ENCODE measurements at regions not wholly inside any gene's neighbourhood (a gene's known extent, or its start where the extent isn't known, plus 50 kb on each side); places are given as distances from the start of the nearest gene placed in this dataset.

DNA sequence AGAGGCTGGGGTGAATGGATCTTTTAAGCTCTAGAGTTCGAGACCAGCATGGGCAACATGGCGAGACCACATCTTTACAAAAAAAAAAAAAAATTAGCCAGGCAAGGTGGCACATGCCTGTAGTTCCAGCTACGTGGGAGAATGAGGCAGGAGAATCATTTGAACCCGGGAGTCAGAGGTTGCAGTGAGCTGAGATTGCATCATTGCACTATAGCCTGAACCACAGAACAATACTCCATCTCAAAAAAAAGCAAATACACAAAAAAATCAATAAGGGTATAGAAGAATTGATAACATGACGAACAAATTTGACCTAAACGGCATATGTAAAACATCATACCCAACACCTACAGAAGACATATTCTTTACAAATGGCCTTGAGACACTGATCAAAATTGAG lies 668.4 kb downstream of the MECOM start:
- Mint-ChIP-seq H3K27me3 (ENCODE audit: insufficient read depth, unreplicated experiment) (no peaks in the 10 kb centered on the region), H3K27ac (ENCODE audit: low read depth, unreplicated experiment) (no peak overlapping the region), H3K9me3 (ENCODE audit: unreplicated experiment) (no peaks in the 10 kb centered on the region), H3K4me1 (ENCODE audit: insufficient read depth, unreplicated experiment) (peaks cover 5% of the 10 kb centered on the region), H3K36me3 (ENCODE audit: insufficient read depth, unreplicated experiment) (no peaks in the 10 kb centered on the region), H3K4me3 (ENCODE audit: unreplicated experiment) (no peak overlapping the region)
- ChIA-PET CTCF (interaction anchor here (0.6 to 1.0 kb wide), 2 partner anchors 12 to 217 kb away, joined by 3 to 5 read pairs; no protein-coding TSS in a partner anchor), POLR2A (no interaction called here)
- BruUV-seq (replicated peaks): no TSS peak
- TF ChIP-seq, protein P1, sequence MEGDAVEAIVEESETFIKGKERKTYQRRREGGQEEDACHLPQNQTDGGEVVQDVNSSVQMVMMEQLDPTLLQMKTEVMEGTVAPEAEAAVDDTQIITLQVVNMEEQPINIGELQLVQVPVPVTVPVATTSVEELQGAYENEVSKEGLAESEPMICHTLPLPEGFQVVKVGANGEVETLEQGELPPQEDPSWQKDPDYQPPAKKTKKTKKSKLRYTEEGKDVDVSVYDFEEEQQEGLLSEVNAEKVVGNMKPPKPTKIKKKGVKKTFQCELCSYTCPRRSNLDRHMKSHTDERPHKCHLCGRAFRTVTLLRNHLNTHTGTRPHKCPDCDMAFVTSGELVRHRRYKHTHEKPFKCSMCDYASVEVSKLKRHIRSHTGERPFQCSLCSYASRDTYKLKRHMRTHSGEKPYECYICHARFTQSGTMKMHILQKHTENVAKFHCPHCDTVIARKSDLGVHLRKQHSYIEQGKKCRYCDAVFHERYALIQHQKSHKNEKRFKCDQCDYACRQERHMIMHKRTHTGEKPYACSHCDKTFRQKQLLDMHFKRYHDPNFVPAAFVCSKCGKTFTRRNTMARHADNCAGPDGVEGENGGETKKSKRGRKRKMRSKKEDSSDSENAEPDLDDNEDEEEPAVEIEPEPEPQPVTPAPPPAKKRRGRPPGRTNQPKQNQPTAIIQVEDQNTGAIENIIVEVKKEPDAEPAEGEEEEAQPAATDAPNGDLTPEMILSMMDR (IDR thresholded peaks at IDR 0.05; ENCODE audit: unreplicated experiment): no peak
- DNase-seq (ENCODE audit: unreplicated experiment): no peak
- intact Hi-C loops (cut with micrococcal nuclease): no loop called here

DNA sequence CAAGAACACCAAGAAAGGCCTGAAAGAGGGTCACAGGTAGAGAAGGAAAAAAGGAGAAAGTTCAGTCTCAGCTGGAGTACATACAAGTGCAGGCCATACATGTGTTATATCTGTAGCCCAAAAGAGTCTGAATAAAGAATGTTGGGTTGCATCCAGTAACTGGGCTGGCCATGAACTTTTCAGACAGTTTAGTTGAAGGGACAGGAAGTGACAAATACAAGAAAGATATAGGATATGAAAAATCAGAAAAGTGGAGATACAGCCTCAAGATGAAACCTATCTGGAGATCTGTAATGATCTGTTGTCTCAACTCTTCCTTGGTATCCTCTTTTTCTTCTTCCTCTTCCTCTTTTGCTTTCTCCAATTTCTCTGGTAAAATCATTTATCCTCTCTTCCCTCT lies 671.7 kb downstream of the MECOM start:
- no peaks in the 10 kb centered on the region for H3K36me3 Mint-ChIP-seq (ENCODE audit: insufficient read depth, unreplicated experiment)
- DNase-seq (ENCODE audit: unreplicated experiment): no peak
- ChIA-PET CTCF (no interaction called here), POLR2A (no interaction called here)
- intact Hi-C loops (cut with micrococcal nuclease): no loop called here
- no TSS peak for BruUV-seq (replicated peaks)
- H3K9me3 Mint-ChIP-seq (ENCODE audit: unreplicated experiment): no peaks in the 10 kb centered on the region
- TF ChIP-seq, protein P1 (IDR thresholded peaks at IDR 0.05; ENCODE audit: unreplicated experiment): no peak
- H3K4me1 Mint-ChIP-seq (ENCODE audit: insufficient read depth, unreplicated experiment): peaks cover 11% of the 10 kb centered on the region
- H3K27me3 Mint-ChIP-seq (ENCODE audit: insufficient read depth, unreplicated experiment): no peaks in the 10 kb centered on the region
- no peak overlapping the region for H3K4me3 Mint-ChIP-seq (ENCODE audit: unreplicated experiment)
- no peak overlapping the region for H3K27ac Mint-ChIP-seq (ENCODE audit: low read depth, unreplicated experiment)

DNA sequence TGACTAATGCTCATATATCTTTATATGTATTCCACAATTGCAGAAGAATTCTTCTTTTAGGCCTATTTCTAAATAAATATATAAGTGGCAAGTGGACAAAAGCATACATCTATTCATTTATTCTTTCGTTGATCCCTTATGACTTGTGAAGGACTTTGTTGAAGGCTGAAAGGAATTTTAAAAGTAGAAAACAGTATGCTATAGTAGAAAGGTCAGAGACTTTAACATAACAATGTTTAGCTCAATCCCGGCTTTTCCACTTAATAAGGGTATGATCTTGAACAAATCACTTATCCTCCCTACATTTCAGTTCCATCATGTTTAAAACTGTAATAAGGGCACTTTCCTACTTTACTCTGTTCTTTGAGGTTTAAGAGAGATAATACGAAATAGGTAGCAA lies 672.9 kb downstream of the MECOM start:
- H3K4me1 Mint-ChIP-seq (ENCODE audit: insufficient read depth, unreplicated experiment): peaks cover 11% of the 10 kb centered on the region
- no peaks in the 10 kb centered on the region for H3K36me3 Mint-ChIP-seq (ENCODE audit: insufficient read depth, unreplicated experiment)
- no peak overlapping the region for H3K4me3 Mint-ChIP-seq (ENCODE audit: unreplicated experiment)
- TF ChIP-seq, protein P1 (IDR thresholded peaks at IDR 0.05; ENCODE audit: unreplicated experiment): no peak
- H3K27ac Mint-ChIP-seq (ENCODE audit: low read depth, unreplicated experiment): no peak overlapping the region
- BruUV-seq (replicated peaks): no TSS peak
- CTCF ChIA-PET: interaction anchor here (0.6 to 0.7 kb wide), 2 partner anchors 124 to 625 kb away, joined by 3 read pairs; no protein-coding TSS in a partner anchor
- no peaks in the 10 kb centered on the region for H3K9me3 Mint-ChIP-seq (ENCODE audit: unreplicated experiment)
- no peak for DNase-seq (ENCODE audit: unreplicated experiment)
- POLR2A ChIA-PET: interaction anchor here (0.6 kb wide), 1 partner anchor 139 kb away, joined by 3 read pairs; no protein-coding TSS in a partner anchor
- intact Hi-C loops (cut with micrococcal nuclease): no loop called here
- no peaks in the 10 kb centered on the region for H3K27me3 Mint-ChIP-seq (ENCODE audit: insufficient read depth, unreplicated experiment)

DNA sequence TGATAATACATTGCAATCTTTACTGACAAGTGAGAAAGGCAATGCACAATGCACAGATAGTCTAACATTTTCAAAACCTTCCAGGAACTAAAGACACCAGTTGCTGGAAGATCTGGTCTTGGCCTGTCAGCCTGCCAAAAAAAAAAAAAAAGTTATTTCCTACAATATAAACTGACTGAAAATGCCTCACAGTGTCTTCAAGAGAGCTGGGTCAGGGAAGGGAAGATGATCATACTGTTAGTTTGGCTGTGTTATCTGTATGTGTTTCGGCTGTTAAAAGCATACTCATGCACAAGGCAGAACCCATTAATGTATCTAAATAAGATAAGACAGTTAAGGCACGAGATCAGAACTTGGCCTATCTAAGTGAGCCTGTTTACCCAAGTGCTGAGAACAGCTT lies 673.4 kb downstream of the MECOM start:
- no peaks in the 10 kb centered on the region for H3K27me3 Mint-ChIP-seq (ENCODE audit: insufficient read depth, unreplicated experiment)
- no peaks in the 10 kb centered on the region for H3K9me3 Mint-ChIP-seq (ENCODE audit: unreplicated experiment)
- intact Hi-C loops (cut with micrococcal nuclease): no loop called here
- no peaks in the 10 kb centered on the region for H3K36me3 Mint-ChIP-seq (ENCODE audit: insufficient read depth, unreplicated experiment)
- TF ChIP-seq, protein P1 (IDR thresholded peaks at IDR 0.05; ENCODE audit: unreplicated experiment): no peak
- peaks cover 11% of the 10 kb centered on the region for H3K4me1 Mint-ChIP-seq (ENCODE audit: insufficient read depth, unreplicated experiment)
- DNase-seq (ENCODE audit: unreplicated experiment): no peak
- no peak overlapping the region for H3K27ac Mint-ChIP-seq (ENCODE audit: low read depth, unreplicated experiment)
- no peak overlapping the region for H3K4me3 Mint-ChIP-seq (ENCODE audit: unreplicated experiment)
- ChIA-PET CTCF (interaction anchor here (0.6 to 1.1 kb wide), 4 partner anchors 38 to 625 kb away, joined by 3 to 5 read pairs (median 4); no protein-coding TSS in a partner anchor), POLR2A (interaction anchor here (0.6 kb wide), 1 partner anchor 139 kb away, joined by 3 read pairs; no protein-coding TSS in a partner anchor)
- no TSS peak for BruUV-seq (replicated peaks)
